ENCODE measurements at regions not wholly inside any gene's neighbourhood (a gene's known extent, or its start where the extent isn't known, plus 50 kb on each side); places are given as distances from the start of the nearest gene placed in this dataset.

GRCh38 chrX:16304751-16305150 lies 137.5 kb downstream of the MAGEB17 start:
- H3K27ac ChIP-seq (ENCODE audit: low read depth), result no peak overlapping the region
- H3K4me1 ChIP-seq (ENCODE audit: insufficient read depth), result no peaks in the 10 kb centered on the region
- WGBS, result 90% methylated on average over 5 of the region's 5 CpGs
- H3K4me3 ChIP-seq (ENCODE audit: low read depth, low read length), result no peak overlapping the region
- no peak for DNase-seq (ENCODE audit: extremely low spot score)
- no peaks in the 10 kb centered on the region for H3K36me3 ChIP-seq (ENCODE audit: insufficient read depth)

GRCh38 chrX:16305187-16305586 lies 137.9 kb downstream of the MAGEB17 start:
- Histone ChIP-seq H3K4me1 (ENCODE audit: insufficient read depth) (no peaks in the 10 kb centered on the region), H3K4me3 (ENCODE audit: low read depth, low read length) (no peak overlapping the region), H3K36me3 (ENCODE audit: insufficient read depth) (no peaks in the 10 kb centered on the region), H3K27ac (ENCODE audit: low read depth) (no peak overlapping the region)
- DNase-seq (ENCODE audit: extremely low spot score), result no peak
- WGBS, result 94% methylated on average over 2 of the region's 2 CpGs

GRCh38 chrX:16307950-16308349 lies 140.7 kb downstream of the MAGEB17 start:
- no peak for DNase-seq (ENCODE audit: extremely low spot score)
- WGBS, result 74% methylated on average over 2 of the region's 2 CpGs
- H3K36me3 ChIP-seq (ENCODE audit: insufficient read depth), result no peaks in the 10 kb centered on the region
- H3K27ac ChIP-seq (ENCODE audit: low read depth), result no peak overlapping the region
- no peaks in the 10 kb centered on the region for H3K4me1 ChIP-seq (ENCODE audit: insufficient read depth)
- no peak overlapping the region for H3K4me3 ChIP-seq (ENCODE audit: low read depth, low read length)

- no peaks in the 10 kb centered on the region for H3K36me3 ChIP-seq (ENCODE audit: insufficient read depth)
- no peak for DNase-seq (ENCODE audit: extremely low spot score)
- H3K27ac ChIP-seq (ENCODE audit: low read depth), result no peak overlapping the region
- no peaks in the 10 kb centered on the region for H3K4me1 ChIP-seq (ENCODE audit: insufficient read depth)
- H3K4me3 ChIP-seq (ENCODE audit: low read depth, low read length), result no peak overlapping the region
- 80% methylated on average over 4 of the region's 4 CpGs for WGBS
Observed at GRCh38 chrX:16308773-16309172, 141.5 kb downstream of the MAGEB17 start.

GRCh38 chrX:16310326-16310725 lies 143.0 kb downstream of the MAGEB17 start:
- 77% methylated on average over 1 of the region's 1 CpG for WGBS
- Histone ChIP-seq H3K4me3 (ENCODE audit: low read depth, low read length) (no peak overlapping the region), H3K36me3 (ENCODE audit: insufficient read depth) (no peaks in the 10 kb centered on the region), H3K4me1 (ENCODE audit: insufficient read depth) (no peaks in the 10 kb centered on the region), H3K27ac (ENCODE audit: low read depth) (no peak overlapping the region)
- DNase-seq (ENCODE audit: extremely low spot score), result peak; percentile 1

- H3K36me3 ChIP-seq (ENCODE audit: insufficient read depth), result no peaks in the 10 kb centered on the region
- DNase-seq (ENCODE audit: extremely low spot score), result no peak
- 55% methylated on average over 4 of the region's 4 CpGs for WGBS
- H3K4me1 ChIP-seq (ENCODE audit: insufficient read depth), result no peaks in the 10 kb centered on the region
- H3K4me3 ChIP-seq (ENCODE audit: low read depth, low read length), result no peak overlapping the region
- no peak overlapping the region for H3K27ac ChIP-seq (ENCODE audit: low read depth)
Observed at GRCh38 chrX:16311671-16312070, 144.4 kb downstream of the MAGEB17 start.

GRCh38 chrX:16312761-16313623 lies 145.7 kb downstream of the MAGEB17 start:
- WGBS, result 78% methylated on average over 13 of the region's 13 CpGs
- Histone ChIP-seq H3K4me1 (ENCODE audit: insufficient read depth) (no peaks in the 10 kb centered on the region), H3K4me3 (ENCODE audit: low read depth, low read length) (no peak overlapping the region), H3K27ac (ENCODE audit: low read depth) (no peak overlapping the region), H3K36me3 (ENCODE audit: insufficient read depth) (no peaks in the 10 kb centered on the region)
- no peak for DNase-seq (ENCODE audit: extremely low spot score)

GRCh38 chrX:16316331-16316730 lies 149.1 kb downstream of the MAGEB17 start:
- Histone ChIP-seq H3K27ac (ENCODE audit: low read depth) (no peak overlapping the region), H3K4me1 (ENCODE audit: insufficient read depth) (no peaks in the 10 kb centered on the region), H3K36me3 (ENCODE audit: insufficient read depth) (no peaks in the 10 kb centered on the region), H3K4me3 (ENCODE audit: low read depth, low read length) (no peak overlapping the region)
- 77% methylated on average over 4 of the region's 4 CpGs for WGBS
- DNase-seq (ENCODE audit: extremely low spot score), result no peak

GRCh38 chrX:16319929-16320328 lies 152.6 kb downstream of the MAGEB17 start:
- Histone ChIP-seq H3K36me3 (ENCODE audit: insufficient read depth) (no peaks in the 10 kb centered on the region), H3K4me3 (ENCODE audit: low read depth, low read length) (no peak overlapping the region), H3K27ac (ENCODE audit: low read depth) (no peak overlapping the region), H3K4me1 (ENCODE audit: insufficient read depth) (no peaks in the 10 kb centered on the region)
- DNase-seq (ENCODE audit: extremely low spot score), result no peak
- 84% methylated on average over 2 of the region's 2 CpGs for WGBS

- Histone ChIP-seq H3K4me1 (ENCODE audit: insufficient read depth) (no peaks in the 10 kb centered on the region), H3K36me3 (ENCODE audit: insufficient read depth) (no peaks in the 10 kb centered on the region), H3K4me3 (ENCODE audit: low read depth, low read length) (no peak overlapping the region), H3K27ac (ENCODE audit: low read depth) (no peak overlapping the region)
- no peak for DNase-seq (ENCODE audit: extremely low spot score)
- WGBS, result 69% methylated on average over 4 of the region's 4 CpGs
Observed at GRCh38 chrX:16320765-16321355, 153.6 kb downstream of the MAGEB17 start.

GRCh38 chrX:16333453-16333852 lies 166.2 kb downstream of the MAGEB17 start:
- H3K27ac ChIP-seq (ENCODE audit: low read depth), result no peak overlapping the region
- H3K4me3 ChIP-seq (ENCODE audit: low read depth, low read length), result no peak overlapping the region
- H3K36me3 ChIP-seq (ENCODE audit: insufficient read depth), result no peaks in the 10 kb centered on the region
- no peak for DNase-seq (ENCODE audit: extremely low spot score)
- H3K4me1 ChIP-seq (ENCODE audit: insufficient read depth), result no peaks in the 10 kb centered on the region
- 89% methylated on average over 7 of the region's 7 CpGs for WGBS

- DNase-seq (ENCODE audit: extremely low spot score), result no peak
Observed at GRCh38 chrX:16335181-16335580, 167.9 kb downstream of the MAGEB17 start.

GRCh38 chrX:16347968-16348670 lies 180.8 kb downstream of the MAGEB17 start:
- H3K36me3 ChIP-seq (ENCODE audit: insufficient read depth), result no peaks in the 10 kb centered on the region
- H3K27ac ChIP-seq (ENCODE audit: low read depth), result no peak overlapping the region
- no peaks in the 10 kb centered on the region for H3K4me1 ChIP-seq (ENCODE audit: insufficient read depth)
- WGBS, result 55% methylated on average over 4 of the region's 4 CpGs
- DNase-seq (ENCODE audit: extremely low spot score), result no peak
- no peak overlapping the region for H3K4me3 ChIP-seq (ENCODE audit: low read depth, low read length)

More at GRCh38 chrX:16335181-16335580, 167.9 kb downstream of the MAGEB17 start:
- Histone ChIP-seq H3K4me1 (ENCODE audit: insufficient read depth) (no peaks in the 10 kb centered on the region), H3K4me3 (ENCODE audit: low read depth, low read length) (no peak overlapping the region), H3K27ac (ENCODE audit: low read depth) (no peak overlapping the region), H3K36me3 (ENCODE audit: insufficient read depth) (no peaks in the 10 kb centered on the region)
- 80% methylated on average over 1 of the region's 1 CpG for WGBS

- no peak overlapping the region for H3K27ac ChIP-seq (ENCODE audit: low read depth)
- H3K4me1 ChIP-seq (ENCODE audit: insufficient read depth), result no peaks in the 10 kb centered on the region
- no peaks in the 10 kb centered on the region for H3K36me3 ChIP-seq (ENCODE audit: insufficient read depth)
- no peak overlapping the region for H3K4me3 ChIP-seq (ENCODE audit: low read depth, low read length)
- no peak for DNase-seq (ENCODE audit: extremely low spot score)
Observed at GRCh38 chrX:16357902-16358301, 190.6 kb downstream of the MAGEB17 start.

All from urinary bladder (tissue), 3 donors.